ENCODE measurements at regions not wholly inside any gene's neighbourhood (a gene's known extent, or its start where the extent isn't known, plus 50 kb on each side); places are given as distances from the start of the nearest gene placed in this dataset.
"Not testable (repeated sequence)": the region's sequence is repeated elsewhere in the genome, so short reads cannot be mapped to it uniquely, and the experiment has no call there.

DNA sequence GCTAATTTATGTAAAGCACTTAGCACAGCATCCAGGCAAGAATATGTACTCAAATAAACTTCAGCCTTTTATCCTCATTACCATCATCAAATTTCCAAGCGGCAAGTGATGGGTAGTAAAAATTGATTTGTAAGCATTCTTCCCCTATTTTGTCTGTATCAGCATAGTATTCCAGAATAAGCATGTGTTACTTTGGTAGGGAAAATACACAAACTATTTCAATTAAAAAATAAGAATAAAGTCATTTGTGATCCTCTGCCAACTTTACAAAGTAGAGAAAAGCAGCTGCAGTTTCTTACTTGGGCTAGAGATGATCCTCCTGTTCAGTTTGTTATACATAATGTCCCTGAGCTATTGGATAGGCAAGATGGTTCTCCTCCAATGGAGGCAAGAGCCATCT lies 493.2 kb downstream of the ZEB2 start:
- DNase-seq (ENCODE audit: low read depth in 4 of 4, low spot score in 1 of 4): no peak

DNA sequence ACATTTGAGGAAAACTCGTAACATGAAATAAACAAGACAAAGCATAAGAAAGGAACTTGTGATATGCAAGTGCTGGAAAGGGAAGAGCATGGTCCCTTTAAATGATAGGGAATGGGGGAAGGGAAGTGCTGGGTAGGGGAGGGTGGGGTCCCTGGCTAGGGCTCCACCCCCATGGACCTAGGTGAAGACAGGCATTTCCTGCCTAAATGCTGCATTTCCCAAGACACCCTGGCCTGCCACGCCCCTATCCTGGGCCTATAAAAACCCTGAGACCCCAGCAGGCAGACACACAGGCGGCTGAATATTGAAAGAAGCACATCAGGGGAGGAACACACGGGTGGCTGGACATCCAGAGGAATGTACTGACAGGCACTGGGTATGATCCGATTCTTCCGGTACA lies 499.9 kb downstream of the ZEB2 start:
- no peak for DNase-seq (ENCODE audit: low read depth in 4 of 4, low spot score in 1 of 4)

DNA sequence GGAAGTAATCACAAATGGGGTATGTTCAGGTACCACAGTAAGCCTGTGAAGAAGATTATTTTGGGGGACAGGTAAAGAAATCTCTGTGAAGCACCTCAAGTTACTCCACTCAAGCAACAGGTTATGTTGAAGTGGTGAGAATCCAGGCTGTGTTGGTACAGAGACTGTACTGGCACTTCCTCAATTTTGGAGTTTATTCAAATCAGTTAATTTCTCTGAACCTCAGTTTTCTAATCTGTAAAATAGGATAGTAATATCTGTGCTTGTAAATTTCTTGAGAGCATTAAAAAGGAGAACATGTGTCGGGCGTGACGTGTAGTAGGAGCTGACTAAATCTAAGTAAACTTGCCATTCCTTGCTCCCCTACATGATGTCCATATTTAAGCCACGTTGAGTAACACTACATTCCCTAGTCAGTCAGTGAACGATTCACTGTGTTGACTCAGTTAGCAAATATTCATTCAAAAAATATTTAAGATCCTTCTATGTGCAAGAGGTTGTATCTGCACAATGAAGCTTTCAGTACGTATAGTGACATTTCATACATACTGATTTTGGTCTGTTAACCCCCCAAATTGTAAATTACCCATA lies 504.2 kb downstream of the ZEB2 start:
- DNase-seq (ENCODE audit: low read depth in 4 of 4, low spot score in 1 of 4): no peak

DNA sequence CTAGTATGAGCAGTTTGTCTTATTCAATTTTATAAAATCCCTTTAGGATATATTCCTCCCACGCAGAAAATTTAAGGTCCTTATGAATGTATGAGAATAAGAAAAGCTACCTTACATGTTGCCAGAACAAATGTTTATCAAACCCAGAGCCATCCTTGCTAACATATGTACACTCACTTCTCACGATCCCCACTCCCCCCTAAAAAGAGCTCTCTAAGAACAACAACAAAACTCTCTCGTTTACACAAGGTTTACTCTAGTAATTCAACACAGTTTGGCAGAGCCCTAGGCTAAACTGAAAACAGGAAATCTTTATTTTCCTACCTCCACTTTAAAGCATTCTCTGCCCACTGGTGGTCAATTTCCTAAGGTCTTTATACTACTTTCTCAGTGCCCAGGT lies 504.9 kb downstream of the ZEB2 start:
- DNase-seq (ENCODE audit: low read depth in 4 of 4, low spot score in 1 of 4): no peak

DNA sequence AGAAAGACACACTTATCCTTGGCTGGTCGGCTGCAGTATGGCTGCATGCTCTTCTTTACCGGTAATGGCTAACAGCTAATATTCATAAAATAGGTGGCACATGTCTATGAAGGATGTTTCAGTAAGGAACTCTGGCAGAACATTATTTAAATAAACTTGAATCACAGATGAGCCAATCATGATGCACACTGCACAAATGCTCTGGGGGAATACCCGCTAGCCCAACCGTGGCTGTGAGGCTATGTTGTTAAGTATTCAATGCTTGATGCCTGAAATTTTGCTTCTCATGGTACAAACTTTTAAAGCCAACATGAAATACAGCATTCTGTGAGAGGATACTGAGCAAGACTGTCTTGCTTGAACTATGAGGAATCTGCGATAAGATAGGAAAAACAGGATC lies 505.8 kb downstream of the ZEB2 start:
- DNase-seq (ENCODE audit: low read depth in 4 of 4, low spot score in 1 of 4): no peak

DNA sequence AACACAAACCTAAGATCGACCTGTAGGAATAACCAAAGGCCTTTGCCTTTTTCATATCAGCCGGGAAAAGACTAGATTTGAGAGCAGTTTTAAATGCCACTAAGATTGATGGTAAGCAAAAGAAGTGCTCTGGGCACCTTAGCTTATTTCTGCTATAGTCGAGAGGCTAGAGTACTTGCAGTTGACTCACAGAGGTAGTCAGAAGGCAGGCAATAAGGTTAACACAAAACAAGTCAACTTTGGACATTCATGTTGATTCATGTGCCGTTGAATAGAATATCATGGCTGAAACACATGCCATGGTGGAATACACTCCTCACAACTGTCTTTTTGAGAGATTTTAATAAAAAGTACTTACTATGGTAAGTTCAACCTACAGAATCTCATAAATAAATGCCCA lies 507.6 kb downstream of the ZEB2 start:
- no peak for DNase-seq (ENCODE audit: low read depth in 4 of 4, low spot score in 1 of 4)

DNA sequence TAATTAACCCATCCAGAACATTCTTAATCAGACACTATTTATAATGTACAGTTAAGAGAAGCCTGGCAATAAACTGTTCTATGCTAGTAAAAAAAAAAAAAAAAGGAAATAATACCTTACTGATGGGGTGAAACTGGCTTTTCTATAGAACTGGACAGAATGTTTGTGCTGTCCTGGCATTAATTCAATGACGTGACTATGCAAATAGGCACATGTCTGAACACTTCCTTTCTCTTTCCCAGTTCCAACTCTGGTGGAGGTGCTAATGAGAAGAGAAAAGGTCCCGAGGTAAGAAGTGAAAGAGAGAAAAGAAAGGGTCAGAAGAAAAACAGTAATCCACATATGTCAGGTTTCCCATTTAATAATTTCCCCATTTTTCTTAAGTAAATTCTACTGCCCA lies 508.4 kb downstream of the ZEB2 start:
- DNase-seq (ENCODE audit: low read depth in 4 of 4, low spot score in 1 of 4): no peak

DNA sequence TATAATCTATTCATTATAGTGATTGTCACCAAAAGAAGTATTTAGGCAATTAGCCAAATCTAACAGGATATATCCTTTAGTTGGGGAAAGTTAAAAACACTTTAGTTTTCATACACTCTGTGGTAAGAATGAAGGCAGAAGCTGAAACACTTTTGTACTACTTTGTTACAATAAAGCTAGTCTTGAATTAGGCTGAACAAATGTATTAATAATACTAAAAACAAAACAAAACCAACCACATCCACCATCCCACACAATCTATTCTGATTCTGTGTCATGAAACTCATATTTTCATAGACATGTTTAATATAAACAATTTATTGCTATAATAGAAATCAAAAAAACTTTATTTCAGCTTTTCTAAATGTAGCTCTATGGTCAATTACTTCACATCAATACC lies 508.8 kb downstream of the ZEB2 start:
- no peak for DNase-seq (ENCODE audit: low read depth in 4 of 4, low spot score in 1 of 4)

DNA sequence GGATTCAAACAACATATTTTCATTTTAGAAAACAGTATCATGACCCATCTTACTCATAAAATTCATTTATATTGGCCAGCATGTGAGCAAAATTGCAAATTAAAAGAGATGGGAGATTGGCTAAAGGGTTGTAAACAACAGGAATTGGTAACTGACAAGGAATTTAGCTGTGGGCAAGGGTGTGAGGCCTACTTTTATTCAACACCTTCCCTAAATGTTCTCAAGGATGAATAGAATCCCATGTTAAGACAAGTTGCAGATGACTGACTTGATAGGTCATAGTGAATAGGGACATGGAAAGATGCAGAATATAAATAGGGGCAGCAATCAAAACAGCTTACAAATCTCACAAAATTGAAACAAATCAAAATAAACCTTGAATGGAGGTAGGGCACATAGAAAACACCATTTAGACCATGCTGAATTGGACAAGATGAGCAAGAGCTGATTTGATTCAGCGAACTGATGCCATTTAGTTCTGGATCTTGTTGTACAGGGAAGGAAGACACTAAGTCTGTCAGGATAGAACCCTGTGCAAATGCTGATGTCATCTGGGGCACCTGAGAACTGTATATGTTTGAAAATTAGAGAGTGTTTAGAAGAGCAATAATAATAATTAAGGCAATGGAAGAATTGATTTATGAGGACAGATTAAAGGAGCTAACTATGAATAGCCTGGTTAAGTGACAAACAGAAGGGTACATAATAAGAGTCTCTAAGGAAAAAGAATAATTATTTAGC lies 509.7 kb downstream of the ZEB2 start:
- no peak for DNase-seq (ENCODE audit: low read depth in 4 of 4, low spot score in 1 of 4)

DNA sequence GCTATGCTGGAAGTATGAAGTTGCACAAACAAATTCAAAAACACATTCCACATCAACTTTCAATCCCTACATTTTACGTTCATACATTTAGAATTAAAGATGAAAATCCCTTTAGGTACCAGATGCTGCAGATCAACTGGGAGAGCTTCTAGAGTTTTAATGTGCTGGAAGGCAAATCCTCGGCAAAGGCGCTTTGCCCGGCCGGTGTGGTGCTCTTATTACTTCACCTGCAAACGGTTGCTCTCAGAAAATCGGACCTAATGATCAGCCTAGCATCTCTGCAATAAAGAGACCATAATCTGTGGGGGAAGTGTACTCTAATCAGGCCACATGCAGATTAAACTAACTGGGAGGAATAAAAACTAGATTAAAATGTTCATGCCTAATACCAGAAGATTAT lies 513.8 kb downstream of the ZEB2 start:
- DNase-seq (ENCODE audit: low read depth in 4 of 4, low spot score in 1 of 4): no peak

DNA sequence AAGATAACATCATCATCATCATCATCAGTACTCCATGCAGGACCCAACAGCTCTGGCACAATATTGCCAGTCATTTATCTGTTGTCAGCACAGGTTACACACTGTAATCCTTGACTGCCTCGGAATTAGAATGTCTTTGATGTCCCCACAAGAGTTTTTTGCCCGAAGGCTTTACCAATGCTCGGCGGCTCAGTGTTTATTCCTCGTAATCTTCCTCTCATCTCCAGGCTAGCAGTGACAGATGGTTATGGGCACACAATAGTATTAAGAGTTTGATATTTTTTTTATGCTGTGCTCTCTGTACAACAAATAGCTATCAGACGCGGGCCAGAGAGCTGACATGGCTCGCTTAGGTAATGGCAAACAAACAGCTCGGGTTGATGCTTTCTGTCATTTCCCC lies 515.2 kb downstream of the ZEB2 start:
- no peak for DNase-seq (ENCODE audit: low read depth in 4 of 4, low spot score in 1 of 4)

DNA sequence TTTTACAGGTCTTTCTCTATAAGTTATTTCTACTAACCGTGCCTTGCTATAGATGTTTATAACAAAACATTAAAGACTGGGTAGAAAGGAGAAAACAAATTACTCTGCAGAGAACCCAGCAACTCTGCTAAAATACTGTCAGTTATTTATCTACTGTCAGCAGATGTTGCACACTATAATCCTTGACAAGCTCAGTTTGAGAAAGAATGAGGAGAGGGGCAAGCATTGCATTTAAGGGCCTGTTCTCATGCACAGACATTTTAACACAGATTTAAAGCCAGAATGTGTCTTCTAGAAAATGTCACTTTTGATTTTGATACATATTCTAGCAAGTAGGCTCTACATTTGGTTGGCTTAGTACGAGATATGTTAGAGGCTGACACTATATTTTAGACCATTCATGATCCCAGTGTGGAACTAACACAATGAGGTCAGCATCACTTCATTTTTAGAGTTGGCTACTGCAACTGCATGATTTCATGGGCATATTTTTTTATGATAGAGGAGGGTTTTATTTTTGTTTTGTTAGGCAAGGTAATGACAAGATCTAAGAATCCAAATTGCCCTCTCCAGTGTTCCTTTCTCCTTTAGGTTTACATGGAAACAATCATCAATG lies 516.4 kb downstream of the ZEB2 start:
- DNase-seq (ENCODE audit: low read depth in 4 of 4, low spot score in 1 of 4): no peak

DNA sequence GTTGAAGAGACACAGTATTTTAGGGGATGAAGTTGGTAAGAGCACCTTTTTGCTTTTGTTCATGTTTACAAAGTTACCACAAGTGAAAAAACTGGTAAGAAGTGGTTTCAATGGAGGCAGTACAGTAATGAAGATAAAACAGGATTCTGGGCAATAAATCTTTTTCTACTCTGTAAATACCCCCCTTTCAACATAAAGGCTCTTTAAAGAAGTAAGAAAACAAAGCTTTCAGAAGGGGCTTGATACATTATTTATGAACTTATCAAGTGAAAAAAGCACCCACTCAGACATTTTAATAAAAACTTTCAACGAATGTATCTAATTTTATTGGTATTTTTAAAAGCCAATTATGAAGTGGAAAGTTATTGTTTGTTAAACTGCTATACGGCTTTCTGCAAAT lies 522.9 kb downstream of the ZEB2 start:
- no peak for DNase-seq (ENCODE audit: low read depth in 4 of 4, low spot score in 1 of 4)

DNA sequence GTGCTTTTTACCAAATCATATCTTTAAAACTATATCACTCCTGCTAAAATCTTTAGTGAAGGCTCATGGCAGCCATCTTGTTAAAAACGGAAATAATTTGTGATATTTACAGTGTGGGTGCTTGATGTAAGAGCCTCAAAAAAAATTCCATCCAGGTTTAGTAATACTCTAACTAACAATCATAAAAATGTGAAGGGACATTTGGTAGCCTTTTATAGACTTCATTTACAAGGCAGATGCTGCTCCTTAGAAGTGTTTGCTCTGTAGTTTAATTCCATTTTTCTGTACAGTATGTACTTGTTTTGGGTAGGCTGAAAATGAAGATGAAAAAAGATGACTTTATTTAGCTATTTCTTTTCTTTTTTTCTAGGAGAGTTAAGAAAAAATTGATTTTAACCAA lies 525.0 kb downstream of the ZEB2 start:
- DNase-seq (ENCODE audit: low read depth in 4 of 4, low spot score in 1 of 4): no peak

DNA sequence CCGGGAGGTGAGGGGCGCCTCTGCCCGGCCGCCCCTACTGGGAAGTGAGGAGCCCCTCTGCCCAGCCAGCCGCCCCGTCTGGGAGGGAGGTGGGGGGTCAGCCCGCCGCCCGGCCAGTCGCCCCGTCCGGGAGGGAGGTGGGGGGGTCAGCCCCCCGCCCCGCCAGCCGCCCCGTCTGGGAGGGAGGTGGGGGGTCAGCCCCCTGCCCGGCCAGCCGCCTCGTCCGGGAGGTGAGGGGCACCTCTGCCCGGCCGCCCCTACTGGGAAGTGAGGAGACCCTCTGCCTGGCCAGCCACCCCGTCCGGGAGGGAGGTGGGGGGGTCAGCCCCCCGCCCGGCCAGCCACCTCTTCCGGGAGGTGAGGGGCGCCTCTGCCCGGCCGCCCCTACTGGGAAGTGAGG lies 528.3 kb downstream of the ZEB2 start:
- DNase-seq (ENCODE audit: low read depth in 4 of 4, low spot score in 1 of 4): not testable (repeated sequence)

DNA sequence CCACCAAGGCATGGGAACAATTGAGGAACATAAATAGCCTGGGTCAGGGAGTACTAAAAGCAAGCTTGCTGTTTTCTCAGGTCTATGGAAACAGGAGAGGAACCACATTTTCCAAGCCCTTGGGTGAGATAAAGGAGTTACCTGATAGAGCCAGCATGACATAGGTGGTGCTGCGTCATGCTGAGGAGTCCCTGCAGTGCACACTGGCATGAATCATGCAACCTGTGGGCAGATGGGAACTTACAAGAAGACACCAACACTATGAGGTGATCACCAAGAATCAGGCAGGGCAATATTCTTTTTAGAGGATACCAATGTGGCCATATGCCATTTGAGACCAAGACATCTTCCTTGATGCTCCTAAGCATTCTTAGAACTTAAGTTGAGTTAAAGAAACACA lies 531.8 kb downstream of the ZEB2 start:
- no peak for DNase-seq (ENCODE audit: low read depth in 4 of 4, low spot score in 1 of 4)

DNA sequence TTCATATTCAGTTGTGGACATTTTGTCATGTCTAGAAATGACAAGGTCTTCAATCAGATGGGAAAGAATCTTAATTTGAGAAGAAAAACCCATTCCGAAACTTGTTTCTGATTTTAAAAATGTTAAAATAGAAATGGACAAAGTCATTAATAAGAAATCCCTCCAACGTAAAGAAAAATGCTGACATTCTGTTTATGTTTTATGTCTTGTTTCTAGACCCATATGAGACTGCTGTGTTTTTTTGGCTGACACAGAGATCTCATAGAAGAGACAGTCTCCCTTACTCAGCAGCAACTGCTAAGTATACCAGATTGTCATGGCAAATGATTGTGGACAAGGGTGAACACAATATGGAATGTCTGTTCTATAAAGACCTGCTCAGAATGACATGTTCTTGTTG lies 538.5 kb downstream of the ZEB2 start:
- no peak for DNase-seq (ENCODE audit: low read depth in 4 of 4, low spot score in 1 of 4)

DNA sequence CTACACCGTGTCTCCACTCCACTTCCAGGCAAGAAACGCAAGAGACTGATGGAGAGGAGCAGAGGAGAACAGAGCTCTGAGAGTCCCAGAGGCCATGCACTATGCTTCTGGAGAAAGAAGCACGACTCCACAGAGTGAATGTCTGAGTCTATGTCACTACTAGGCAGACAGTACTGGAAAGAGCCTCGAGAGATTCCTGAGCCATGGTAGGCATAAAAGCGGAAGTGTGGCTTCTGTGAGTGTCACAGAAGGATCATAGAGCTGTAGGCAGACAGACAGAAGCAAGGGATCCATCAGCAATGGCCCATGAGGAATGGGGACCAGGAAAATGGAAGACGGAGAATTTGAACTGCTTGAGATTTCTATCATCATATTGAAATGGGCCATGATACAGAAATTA lies 542.6 kb downstream of the ZEB2 start:
- no peak for DNase-seq (ENCODE audit: low read depth in 4 of 4, low spot score in 1 of 4)

DNA sequence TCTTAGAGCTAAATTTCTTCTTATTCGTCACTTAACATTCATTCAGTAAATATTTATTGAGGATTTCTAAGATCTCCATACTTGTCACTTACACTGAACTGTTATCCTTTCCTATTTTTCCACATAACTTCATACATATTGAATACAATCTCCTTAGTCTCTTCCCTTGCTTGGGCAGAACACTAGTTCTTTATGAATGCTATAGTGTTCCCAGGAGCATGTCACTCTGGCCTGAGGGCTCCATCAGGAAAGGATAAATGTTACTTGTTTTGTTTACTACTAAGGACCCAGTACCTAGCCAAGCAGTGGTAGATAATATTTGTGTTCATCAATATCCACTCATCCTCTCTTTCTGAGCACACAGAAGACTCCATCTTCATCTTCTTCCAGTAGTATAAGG lies 544.7 kb downstream of the ZEB2 start:
- DNase-seq (ENCODE audit: low read depth in 4 of 4, low spot score in 1 of 4): no peak

DNA sequence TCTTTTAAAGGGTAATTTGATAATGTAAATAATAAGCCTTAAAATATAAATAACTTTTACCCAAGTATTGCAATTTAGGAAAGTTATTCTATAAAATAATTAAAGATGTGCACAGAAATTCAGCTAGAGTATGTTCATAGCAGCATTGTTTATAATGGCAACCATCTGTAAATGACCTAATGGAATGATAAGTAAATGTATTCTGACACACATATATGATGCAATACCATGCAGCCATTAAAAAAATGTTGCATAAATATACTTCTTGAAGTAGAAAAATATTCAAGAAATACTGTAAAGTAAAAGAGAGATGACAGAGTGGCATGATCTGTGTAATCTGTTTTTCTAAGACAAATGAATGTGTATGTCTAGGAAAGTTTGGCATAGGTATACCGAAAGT lies 545.7 kb downstream of the ZEB2 start:
- no peak for DNase-seq (ENCODE audit: low read depth in 4 of 4, low spot score in 1 of 4)

DNA sequence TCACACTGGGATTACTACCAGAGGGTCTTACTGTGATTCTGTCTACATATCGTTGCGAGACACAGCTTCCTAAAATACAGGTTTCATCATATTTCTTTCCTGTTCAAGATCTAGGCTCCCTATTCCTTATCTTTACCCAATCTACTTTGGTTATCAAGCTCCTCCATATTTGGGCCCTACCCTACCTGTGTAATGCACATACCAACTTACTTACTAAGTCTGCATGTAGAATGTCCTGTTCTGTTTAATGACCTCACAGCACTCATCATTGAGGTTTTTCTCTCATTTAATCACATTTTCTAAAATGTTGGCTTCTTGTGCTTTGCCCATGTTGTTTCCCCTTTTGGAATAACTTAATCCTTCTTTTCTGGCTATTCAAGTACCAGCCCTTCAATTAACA lies 551.1 kb downstream of the ZEB2 start:
- DNase-seq (ENCODE audit: low read depth in 4 of 4, low spot score in 1 of 4): no peak

DNA sequence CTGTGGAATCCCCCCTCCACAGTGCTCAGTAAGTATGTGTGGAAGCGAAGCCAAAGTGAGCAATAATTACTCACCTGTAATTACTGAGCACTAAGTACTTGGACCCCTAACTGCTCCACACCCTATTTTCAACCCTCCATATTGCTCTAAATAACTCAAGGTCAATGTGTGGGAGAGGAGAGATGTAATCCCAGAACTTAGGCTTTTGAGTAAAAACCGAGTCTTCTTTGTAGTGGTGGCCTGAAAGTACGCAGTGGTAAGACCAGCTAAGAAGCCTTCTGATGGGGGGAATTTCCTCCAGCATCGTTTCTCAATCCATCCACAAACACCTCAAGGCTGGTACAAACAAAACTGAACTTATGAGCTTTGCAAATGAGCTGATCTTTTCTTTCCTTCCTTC lies 551.6 kb downstream of the ZEB2 start:
- no peak for DNase-seq (ENCODE audit: low read depth in 4 of 4, low spot score in 1 of 4)
